H54 (cell line): ENCODE measurements at regions not wholly inside any gene's neighbourhood (a gene's known extent, or its start where the extent isn't known, plus 50 kb on each side); places are given as distances from the start of the nearest gene placed in this dataset.

Experiments used
- DNase-seq: peaks from one replicate; pipeline ENCODE4 v3.0.0; 2011; ENCODE audit warnings: low spot score, mixed read lengths; ENCODE audit not compliant: insufficient read length
- FAIRE-seq: peaks from 3 replicates; lab custom pipeline; 2011; peaks lifted over from hg19 to GRCh38; lab: Jason Lieb, UNC
- POLR2A ChIP-seq: IDR thresholded peaks from 2 replicates; pipeline ENCODE4 v1.6.1; 2011; ENCODE audit warnings: low read depth, mild to moderate bottlenecking, low read length

GRCh38 chr4:4711902-4712301 is 147.6 kb upstream of the MSX1 start:
- FAIRE-seq (no peak), DNase-seq (no peak)
- no peak for TF ChIP-seq POLR2A

GRCh38 chr4:4709736-4710135 is 149.7 kb upstream of the MSX1 start:
- DNase-seq: no peak
- no peak for FAIRE-seq
- TF ChIP-seq POLR2A: no peak

GRCh38 chr4:4704267-4704666 is 155.2 kb upstream of the MSX1 start:
- FAIRE-seq (no peak), DNase-seq (no peak)
- TF ChIP-seq POLR2A: no peak

- no peak for TF ChIP-seq POLR2A
- FAIRE-seq (no peak), DNase-seq (no peak)
Measured at GRCh38 chr4:4697584-4697983, 155.7 kb upstream of the STX18 start.

- TF ChIP-seq POLR2A: no peak
- DNase-seq (no peak), FAIRE-seq (no peak)
Measured at GRCh38 chr4:4696530-4696929, 154.7 kb upstream of the STX18 start.

GRCh38 chr4:4695497-4695896 is 153.6 kb upstream of the STX18 start:
- DNase-seq (no peak), FAIRE-seq (no peak)
- TF ChIP-seq POLR2A: no peak

GRCh38 chr4:4694827-4695226 is 153.0 kb upstream of the STX18 start:
- FAIRE-seq (no peak), DNase-seq (no peak)
- TF ChIP-seq POLR2A: no peak

- FAIRE-seq: no peak
- no peak for DNase-seq
- TF ChIP-seq POLR2A: no peak
Measured at GRCh38 chr4:4694296-4694772, 152.5 kb upstream of the STX18 start.

GRCh38 chr4:4693755-4694295 is 152.0 kb upstream of the STX18 start:
- FAIRE-seq (no peak), DNase-seq (no peak)
- no peak for TF ChIP-seq POLR2A

- FAIRE-seq (no peak), DNase-seq (no peak)
- no peak for TF ChIP-seq POLR2A
Measured at GRCh38 chr4:4693258-4693657, 151.4 kb upstream of the STX18 start.

- DNase-seq: no peak
- FAIRE-seq: no peak
- no peak for TF ChIP-seq POLR2A
Measured at GRCh38 chr4:4690854-4691253, 149.0 kb upstream of the STX18 start.

- TF ChIP-seq POLR2A: no peak
- no peak for DNase-seq
- FAIRE-seq: no peak
Measured at GRCh38 chr4:4689694-4690440, 148.0 kb upstream of the STX18 start.

GRCh38 chr4:4687935-4688727 is 146.3 kb upstream of the STX18 start:
- FAIRE-seq: no peak
- no peak for TF ChIP-seq POLR2A
- DNase-seq: no peak

- no peak for FAIRE-seq
- no peak for DNase-seq
- TF ChIP-seq POLR2A: no peak
Measured at GRCh38 chr4:4687100-4687499, 145.3 kb upstream of the STX18 start.
